HCT116 (cell line): ENCODE measurements at regions not wholly inside any gene's neighbourhood (a gene's known extent, or its start where the extent isn't known, plus 50 kb on each side); places are given as distances from the start of the nearest gene placed in this dataset.

Experiments used
- ATAC-seq: fragments of 200-7000 bp; cut with Tn5 transposase; 2 replicates; pipeline ENCODE4 v1.9.1; 2020; ENCODE audit warnings: mild to moderate bottlenecking, moderate library complexity
- BruUV-seq: library from RNA; stranded (reverse); fragments of 400-500 nt; replicated peaks from 2 replicates; lab custom pipeline; 2021; lab: Mats Ljungman, UMichigan
- CTCF ChIA-PET: fragments of 300-600 bp; sonication (Branson Sonifier 250); formaldehyde crosslinking; loops from one replicate; lab custom pipeline; 2021; ENCODE audit warnings: antibody characterized with exemption; lab: Charles Lee
- POLR2A ChIA-PET: fragments of 300-600, 350-600 bp; sonication (Branson Sonifier 250); formaldehyde crosslinking; loops from one replicate; lab custom pipeline; 2021; ENCODE audit warnings: antibody characterized with exemption; lab: Charles Lee
- RAD21 ChIA-PET, 2 experiments: fragments of 300-600 bp; sonication (Branson Sonifier 250); formaldehyde crosslinking; loops; one replicate each; lab custom pipeline; 2023; ENCODE audit warnings: low total read pairs in 2 of 2; ENCODE audit not compliant: uncharacterized antibody in 2 of 2, unreplicated experiment in 2 of 2, low non-redundant PET in 1 of 2; lab: Charles Lee
- DNase-seq: peaks from one replicate; pipeline ENCODE4 v3.0.0-alpha.2; 2010; ENCODE audit warnings: low read depth, low spot score
- H2AFZ ChIP-seq: fragments of 200-600 bp; shearing (Covaris generic), sonication (generic); 2 replicates; pipeline ENCODE4 v1.6.1; 2017; ENCODE audit warnings: low read depth, mixed run types, mixed read lengths, antibody characterized with exemption, low read length; ENCODE audit not compliant: poor library complexity, severe bottlenecking
- H3K27ac ChIP-seq: 2 replicates; pipeline ENCODE4 v1.5.1; 2012; ENCODE audit warnings: low read depth, low read length
- H3K27me3 ChIP-seq: fragments of 200-600 bp; sonication (generic); 2 replicates; pipeline ENCODE4 v1.6.1; 2016; ENCODE audit warnings: mixed run types, low read length, mixed read lengths; ENCODE audit not compliant: insufficient read depth
- H3K36me3 ChIP-seq, 2 experiments: fragments of 200-500 bp in 1 of 2; fragments of 200-600 bp in 1 of 2; sonication (Bioruptor generic) in 1 of 2; sonication (generic) in 1 of 2; 2 replicates each; pipeline versions ENCODE4 v1.5.1 to v1.6.1; 2014 to 2016; ENCODE audit warnings: low read length in 2 of 2, inconsistent platforms in 1 of 2, mixed read lengths in 1 of 2, mixed run types in 1 of 2; ENCODE audit not compliant: insufficient read depth in 2 of 2, control insufficient read depth in 1 of 2
- H3K4me1 ChIP-seq, 2 experiments: fragments of 200-600 bp in 1 of 2; sonication (generic) in 1 of 2; 2 replicates each; pipeline versions ENCODE4 v1.5.1 to v1.6.1; 2012 to 2017; ENCODE audit warnings: low read length in 2 of 2, inconsistent platforms in 1 of 2, mild to moderate bottlenecking in 1 of 2, mixed read lengths in 1 of 2, mixed run types in 1 of 2, moderate library complexity in 1 of 2; ENCODE audit not compliant: insufficient read depth in 2 of 2, control insufficient read depth in 1 of 2
- H3K4me2 ChIP-seq: fragments of 200-600 bp; sonication (generic); 2 replicates; pipeline ENCODE4 v1.6.1; 2017; ENCODE audit warnings: mixed run types, low read length, mixed read lengths
- H3K4me3 ChIP-seq, 2 experiments: fragments of 200-600 bp in 1 of 2; sonication (generic) in 1 of 2; replicated peaks in 1 of 2; 2 replicates each; pipeline ENCODE4 v1.5.1; 2011 to 2016; ENCODE audit warnings: low read length in 2 of 2, control low read depth in 1 of 2, low read depth in 1 of 2, mild to moderate bottlenecking in 1 of 2, mixed read lengths in 1 of 2, mixed run types in 1 of 2
- H3K79me2 ChIP-seq: fragments of 200-600 bp; sonication (generic); 2 replicates; pipeline ENCODE4 v1.6.1; 2017; ENCODE audit warnings: mild to moderate bottlenecking, mixed run types, low read length, moderate library complexity, mixed read lengths; ENCODE audit not compliant: insufficient read depth
- H3K9ac ChIP-seq: fragments of 200-600 bp; sonication (generic); 2 replicates; pipeline ENCODE4 v1.6.1; 2016; ENCODE audit warnings: low read length, mixed read lengths
- H3K9me2 ChIP-seq: fragments of 200-600 bp; sonication (generic), shearing (Covaris generic); 2 replicates; pipeline ENCODE4 v1.6.1; 2017; ENCODE audit warnings: mixed run types, mild to moderate bottlenecking, moderate library complexity; ENCODE audit not compliant: insufficient read depth
- H3K9me3 ChIP-seq, 2 experiments: fragments of 200-500 bp in 1 of 2; fragments of 200-600 bp in 1 of 2; sonication (Bioruptor generic) in 1 of 2; sonication (generic) in 1 of 2; 2 replicates each; pipeline ENCODE4 v1.6.1; 2014 to 2017; ENCODE audit warnings: low read length in 2 of 2, mixed read lengths in 2 of 2, inconsistent platforms in 1 of 2, low read depth in 1 of 2, mild to moderate bottlenecking in 1 of 2, mixed run types in 1 of 2, moderate library complexity in 1 of 2; ENCODE audit not compliant: control insufficient read depth in 1 of 2, insufficient read depth in 1 of 2
- H4K20me1 ChIP-seq: fragments of 200-600 bp; sonication (generic), shearing (Covaris generic); 2 replicates; pipeline ENCODE4 v1.6.1; 2017; ENCODE audit warnings: mixed run types, mild to moderate bottlenecking, moderate library complexity; ENCODE audit not compliant: insufficient read depth
- CBX3 ChIP-seq: IDR thresholded peaks from 2 replicates; pipeline ENCODE4 v1.6.1; 2012; ENCODE audit warnings: low read depth
- CEBPB ChIP-seq: IDR thresholded peaks from 2 replicates; pipeline ENCODE4 v1.6.1; 2012; ENCODE audit warnings: low read depth
- EGR1 ChIP-seq: IDR thresholded peaks from 2 replicates; pipeline ENCODE4 v1.6.1; 2012; ENCODE audit warnings: low read depth
- EZH2 ChIP-seq: fragments of 200-600 bp; sonication (generic); IDR thresholded peaks from 2 replicates; pipeline ENCODE4 v1.6.1; 2017; ENCODE audit warnings: antibody characterized with exemption, mixed run types
- EZH2phosphoT487 ChIP-seq: fragments of 200-600 bp; IDR thresholded peaks from 2 replicates; pipeline ENCODE4 v1.6.1; 2018; ENCODE audit warnings: antibody characterized with exemption, borderline replicate concordance
- FOSL1 ChIP-seq: IDR thresholded peaks from 2 replicates; pipeline ENCODE4 v1.6.1; 2012; ENCODE audit warnings: low read depth
- JUND ChIP-seq: IDR thresholded peaks from 2 replicates; pipeline ENCODE4 v1.6.1; 2012
- MAX ChIP-seq: IDR thresholded peaks from 2 replicates; pipeline ENCODE4 v1.6.1; 2012
- POLR2A ChIP-seq: IDR thresholded peaks from 2 replicates; pipeline ENCODE4 v1.7.0; 2011; ENCODE audit warnings: borderline replicate concordance; ENCODE audit not compliant: insufficient read depth, insufficient read length; ENCODE audit errors: extremely low read depth
- POLR2AphosphoS5 ChIP-seq: IDR thresholded peaks from 2 replicates; pipeline ENCODE4 v1.6.1; 2011; ENCODE audit warnings: mild to moderate bottlenecking, low read depth, low read length, moderate library complexity
- RAD21 ChIP-seq: IDR thresholded peaks from 2 replicates; pipeline ENCODE4 v1.6.1; 2012; ENCODE audit warnings: low read depth, mild to moderate bottlenecking
- REST ChIP-seq: IDR thresholded peaks from 2 replicates; pipeline ENCODE4 v1.6.1; 2012; ENCODE audit warnings: low read depth
- SIN3A ChIP-seq: IDR thresholded peaks from 2 replicates; pipeline ENCODE4 v1.6.1; 2012; ENCODE audit warnings: low read depth
- SRF ChIP-seq: IDR thresholded peaks from 2 replicates; pipeline ENCODE4 v1.6.1; 2012; ENCODE audit warnings: low read depth
- TCF7L2 ChIP-seq: IDR thresholded peaks from 2 replicates; pipeline ENCODE4 v1.7.0; 2011; ENCODE audit warnings: borderline replicate concordance, inconsistent platforms; ENCODE audit not compliant: insufficient read depth, insufficient read length; ENCODE audit errors: extremely low read depth
- YY1 ChIP-seq: IDR thresholded peaks from 2 replicates; pipeline ENCODE4 v1.6.1; 2011; ENCODE audit warnings: low read length, low read depth, moderate library complexity, mild to moderate bottlenecking; ENCODE audit not compliant: insufficient replicate concordance; ENCODE audit errors: extremely low read depth
- ZBTB33 ChIP-seq: IDR thresholded peaks from 2 replicates; pipeline ENCODE4 v1.6.1; 2011; ENCODE audit warnings: mild to moderate bottlenecking, low read length, moderate library complexity; ENCODE audit not compliant: insufficient replicate concordance; ENCODE audit errors: extremely low read depth
- ZFX ChIP-seq: fragments of 450-650 bp; IDR thresholded peaks from 2 replicates; pipeline ENCODE4 v1.6.1; 2017
- intact Hi-C: fragments of 100-400 bp; cut with micrococcal nuclease; formaldehyde crosslinking; loops from 2 replicates; pipeline ENCODE4 v1.10.0; 2022

GRCh38 chr7:92961961-92962360 is 125.6 kb upstream of the CDK6 start:
- CTCF ChIA-PET, result no interaction called here
- no peak overlapping the region for H3K9ac ChIP-seq
- no peak for TF ChIP-seq POLR2AphosphoS5
- no peak for TF ChIP-seq EZH2
- TF ChIP-seq EGR1, result no peak
- TF ChIP-seq ZFX, result no peak
- no peak for TF ChIP-seq JUND
- TF ChIP-seq RAD21, result no peak
- TF ChIP-seq ZBTB33, result no peak
- TF ChIP-seq FOSL1, result no peak
- TF ChIP-seq SIN3A, result no peak
- no peak for TF ChIP-seq YY1
- no peak for TF ChIP-seq TCF7L2
- no peak for TF ChIP-seq MAX
- TF ChIP-seq REST, result no peak
- TF ChIP-seq POLR2A, result no peak
- no peak for TF ChIP-seq EZH2phosphoT487
- TF ChIP-seq CBX3, result no peak
- TF ChIP-seq SRF, result no peak
- TF ChIP-seq CEBPB, result no peak
- POLR2A ChIA-PET, result no interaction called here
- no peak overlapping the region for H2AFZ ChIP-seq
- no peak overlapping the region for H3K4me2 ChIP-seq
- no peaks in the 10 kb centered on the region; the same call in 1 of the 2 replicates for H3K9me2 ChIP-seq
- DNase-seq (no peak), ATAC-seq (no peak)
- H3K4me1 ChIP-seq, result no peaks in the 10 kb centered on the region
- BruUV-seq, result no TSS peak
- H3K36me3 ChIP-seq, result no peaks in the 10 kb centered on the region
- RAD21 ChIA-PET, result no interaction called here
- H4K20me1 ChIP-seq, result no peaks in the 10 kb centered on the region
- intact Hi-C loops, result no loop called here
- H3K9me3 ChIP-seq, result no peaks in the 10 kb centered on the region
- no peaks in the 10 kb centered on the region for H3K79me2 ChIP-seq
- no peak overlapping the region for H3K4me3 ChIP-seq
- H3K27me3 ChIP-seq, result no peaks in the 10 kb centered on the region
- no peak overlapping the region for H3K27ac ChIP-seq
